Mammary epithelial cell (primary cell): ENCODE measurements at regions not wholly inside any gene's neighbourhood (a gene's known extent, or its start where the extent isn't known, plus 50 kb on each side); places are given as distances from the start of the nearest gene placed in this dataset.

ENCODE experiments used
- EZH2 ChIP-seq: IDR thresholded peaks from 2 replicates; pipeline ENCODE4 v1.6.1; 2012; ENCODE audit warnings: low read length, inconsistent platforms, borderline replicate concordance
- TF ChIP-seq, protein P1 (sequence below), 2 donors: IDR thresholded peaks in 1 of 2; conservative IDR thresholded peaks in 1 of 2; 2 replicates each; pipeline ENCODE4 v1.5.1; 2011 to 2012; ENCODE audit warnings: inconsistent platforms in 2 of 2, low read length in 2 of 2, mild to moderate bottlenecking in 2 of 2, control low read depth in 1 of 2, low read depth in 1 of 2; ENCODE audit not compliant: insufficient read depth in 1 of 2; ENCODE audit errors: extremely low read depth in 1 of 2

DNA sequence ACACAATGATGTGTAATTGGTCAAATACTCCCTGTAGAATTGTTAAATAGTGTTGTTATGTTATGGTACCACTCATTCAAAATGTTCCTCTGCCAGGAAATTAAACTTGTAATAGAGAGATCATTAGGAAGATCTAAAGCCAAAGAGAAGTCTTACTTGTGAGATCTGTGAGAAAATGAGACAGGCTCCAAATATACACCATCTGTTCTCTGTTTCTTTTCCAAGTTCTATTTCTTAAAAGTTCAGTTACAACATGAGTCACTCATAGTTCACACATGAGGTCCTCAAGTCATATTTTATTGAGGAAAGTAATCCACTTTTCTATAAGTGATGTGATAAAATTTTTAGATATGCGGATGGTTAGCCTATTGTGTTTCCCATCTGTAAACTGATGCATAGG is 1038.1 kb upstream of the PRR20A start:
- TF ChIP-seq, protein P1, sequence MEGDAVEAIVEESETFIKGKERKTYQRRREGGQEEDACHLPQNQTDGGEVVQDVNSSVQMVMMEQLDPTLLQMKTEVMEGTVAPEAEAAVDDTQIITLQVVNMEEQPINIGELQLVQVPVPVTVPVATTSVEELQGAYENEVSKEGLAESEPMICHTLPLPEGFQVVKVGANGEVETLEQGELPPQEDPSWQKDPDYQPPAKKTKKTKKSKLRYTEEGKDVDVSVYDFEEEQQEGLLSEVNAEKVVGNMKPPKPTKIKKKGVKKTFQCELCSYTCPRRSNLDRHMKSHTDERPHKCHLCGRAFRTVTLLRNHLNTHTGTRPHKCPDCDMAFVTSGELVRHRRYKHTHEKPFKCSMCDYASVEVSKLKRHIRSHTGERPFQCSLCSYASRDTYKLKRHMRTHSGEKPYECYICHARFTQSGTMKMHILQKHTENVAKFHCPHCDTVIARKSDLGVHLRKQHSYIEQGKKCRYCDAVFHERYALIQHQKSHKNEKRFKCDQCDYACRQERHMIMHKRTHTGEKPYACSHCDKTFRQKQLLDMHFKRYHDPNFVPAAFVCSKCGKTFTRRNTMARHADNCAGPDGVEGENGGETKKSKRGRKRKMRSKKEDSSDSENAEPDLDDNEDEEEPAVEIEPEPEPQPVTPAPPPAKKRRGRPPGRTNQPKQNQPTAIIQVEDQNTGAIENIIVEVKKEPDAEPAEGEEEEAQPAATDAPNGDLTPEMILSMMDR (conservative IDR thresholded peaks at IDR 0.05 in 1 of 2, IDR thresholded peaks at IDR 0.05 in 1 of 2; ENCODE audit: extremely low read depth in 1 of 2, insufficient read depth in 1 of 2, low read depth in 1 of 2, low read length in 2 of 2) = no peak
- TF ChIP-seq EZH2 = no peak
